ENCODE measurements at regions not wholly inside any gene's neighbourhood (a gene's known extent, or its start where the extent isn't known, plus 50 kb on each side); places are given as distances from the start of the nearest gene placed in this dataset.
"Not testable (repeated sequence)": the region's sequence is repeated elsewhere in the genome, so short reads cannot be mapped to it uniquely, and the experiment has no call there.

DNA sequence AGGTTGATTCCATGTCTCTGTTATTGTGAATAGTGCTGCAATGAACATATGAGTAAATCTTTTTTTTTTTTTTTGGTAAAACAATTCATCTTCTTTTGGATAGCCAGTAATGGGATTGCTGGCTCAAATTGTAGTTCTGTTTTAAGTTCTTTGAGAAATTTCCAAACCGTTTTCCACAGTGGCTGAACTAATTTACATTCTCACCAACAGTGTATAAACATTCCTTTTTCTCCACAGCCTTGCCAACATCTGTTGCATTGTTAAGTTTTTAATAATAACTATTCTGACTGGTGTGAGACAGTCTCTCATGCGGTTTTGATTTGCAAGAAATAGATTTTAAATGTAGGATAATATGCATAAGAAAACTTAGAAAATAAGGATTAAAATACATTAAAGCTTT, 279.0 kb upstream of the EPHA3 start:
- Histone ChIP-seq H3K4me3 (no peak overlapping the region), H3K9ac (ENCODE audit: low read depth in 2 of 2, low read length in 2 of 2) (no peak overlapping the region), H3K27me3 (no peaks in the 10 kb centered on the region), H3K36me3 (no peaks in the 10 kb centered on the region), H3K9me3 (no peaks in the 10 kb centered on the region), H3K27ac (no peak overlapping the region), H3K4me1 (no peaks in the 10 kb centered on the region)
- intact Hi-C loops (cut with DNase I), result no loop called here
- no peak for DNase-seq
- TF ChIP-seq, protein P1, sequence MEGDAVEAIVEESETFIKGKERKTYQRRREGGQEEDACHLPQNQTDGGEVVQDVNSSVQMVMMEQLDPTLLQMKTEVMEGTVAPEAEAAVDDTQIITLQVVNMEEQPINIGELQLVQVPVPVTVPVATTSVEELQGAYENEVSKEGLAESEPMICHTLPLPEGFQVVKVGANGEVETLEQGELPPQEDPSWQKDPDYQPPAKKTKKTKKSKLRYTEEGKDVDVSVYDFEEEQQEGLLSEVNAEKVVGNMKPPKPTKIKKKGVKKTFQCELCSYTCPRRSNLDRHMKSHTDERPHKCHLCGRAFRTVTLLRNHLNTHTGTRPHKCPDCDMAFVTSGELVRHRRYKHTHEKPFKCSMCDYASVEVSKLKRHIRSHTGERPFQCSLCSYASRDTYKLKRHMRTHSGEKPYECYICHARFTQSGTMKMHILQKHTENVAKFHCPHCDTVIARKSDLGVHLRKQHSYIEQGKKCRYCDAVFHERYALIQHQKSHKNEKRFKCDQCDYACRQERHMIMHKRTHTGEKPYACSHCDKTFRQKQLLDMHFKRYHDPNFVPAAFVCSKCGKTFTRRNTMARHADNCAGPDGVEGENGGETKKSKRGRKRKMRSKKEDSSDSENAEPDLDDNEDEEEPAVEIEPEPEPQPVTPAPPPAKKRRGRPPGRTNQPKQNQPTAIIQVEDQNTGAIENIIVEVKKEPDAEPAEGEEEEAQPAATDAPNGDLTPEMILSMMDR (IDR thresholded peaks at IDR 0.05), result no peak

DNA sequence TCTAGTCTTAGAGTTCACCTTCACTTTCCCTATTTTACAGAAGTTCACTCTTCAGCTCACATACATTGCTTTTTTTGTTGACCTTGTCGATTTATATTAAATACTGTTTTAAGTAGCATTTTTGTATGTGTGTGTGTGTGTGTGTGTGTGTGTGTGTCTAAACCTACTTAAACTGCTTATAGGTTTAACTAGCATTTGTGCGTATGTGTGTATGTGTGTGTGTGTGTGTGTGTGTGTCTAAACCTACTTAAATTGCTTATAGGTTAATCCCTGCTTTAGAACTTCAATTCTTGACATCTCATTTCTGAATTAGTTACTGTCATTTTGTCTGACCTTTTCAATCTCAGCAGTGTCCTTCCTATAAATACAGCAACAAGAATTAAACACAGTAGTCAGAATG, 254.8 kb upstream of the EPHA3 start:
- DNase-seq, result no peak
- Histone ChIP-seq H3K4me1 (no peaks in the 10 kb centered on the region), H3K9ac (ENCODE audit: low read depth in 2 of 2, low read length in 2 of 2) (no peak overlapping the region), H3K4me3 (no peak overlapping the region), H3K27me3 (no peaks in the 10 kb centered on the region), H3K9me3 (no peaks in the 10 kb centered on the region), H3K27ac (no peak overlapping the region), H3K36me3 (no peaks in the 10 kb centered on the region)
- intact Hi-C loops (cut with DNase I), result no loop called here
- TF ChIP-seq, protein P1 (IDR thresholded peaks at IDR 0.05), result no peak

DNA sequence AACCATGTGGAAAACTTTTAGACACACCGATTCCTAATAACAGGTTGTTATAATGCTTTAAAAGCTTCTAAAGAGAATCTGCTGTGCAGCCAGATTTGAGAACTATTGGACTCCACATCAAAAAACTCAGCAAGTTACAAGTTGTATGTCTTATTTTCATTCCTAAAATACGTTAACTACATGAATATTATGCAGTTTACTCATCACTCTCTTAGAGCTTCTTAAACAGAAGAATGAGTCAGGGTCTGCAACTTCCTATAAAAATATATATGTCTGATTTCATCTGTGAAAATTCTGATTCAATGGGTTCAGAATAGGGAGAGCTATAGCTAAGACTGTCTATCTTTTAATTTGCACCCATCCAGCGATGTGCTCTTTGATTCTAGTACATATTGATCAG, 244.2 kb upstream of the EPHA3 start:
- H3K4me3 ChIP-seq, result no peak overlapping the region
- TF ChIP-seq, protein P1 (IDR thresholded peaks at IDR 0.05), result no peak
- no peak for DNase-seq
- no peaks in the 10 kb centered on the region for H3K27me3 ChIP-seq
- no peak overlapping the region for H3K9ac ChIP-seq (ENCODE audit: low read depth in 2 of 2, low read length in 2 of 2)
- H3K27ac ChIP-seq, result no peak overlapping the region
- H3K9me3 ChIP-seq, result no peaks in the 10 kb centered on the region
- intact Hi-C loops (cut with DNase I), result no loop called here
- no peaks in the 10 kb centered on the region for H3K36me3 ChIP-seq
- H3K4me1 ChIP-seq, result no peaks in the 10 kb centered on the region

DNA sequence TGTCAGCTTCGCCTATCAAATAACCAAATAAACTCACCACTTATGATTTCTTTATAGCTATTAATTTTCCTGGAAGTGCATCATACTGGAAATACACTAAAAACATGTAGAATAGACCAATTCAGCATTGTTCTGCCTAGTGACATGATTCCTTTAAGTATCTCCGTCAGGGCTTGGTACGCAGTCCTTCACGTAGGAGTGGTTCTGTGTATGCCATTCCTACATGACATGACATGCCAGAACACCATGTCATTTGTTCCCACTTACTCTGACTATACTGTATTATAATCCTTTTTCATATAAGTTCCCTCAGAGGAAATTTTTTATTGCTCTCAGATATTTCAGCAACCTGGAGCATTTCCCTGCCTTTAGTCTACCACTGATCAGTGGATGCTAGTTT, 230.7 kb upstream of the EPHA3 start:
- intact Hi-C loops (cut with DNase I), result no loop called here
- Histone ChIP-seq H3K9me3 (no peaks in the 10 kb centered on the region), H3K27ac (no peak overlapping the region), H3K9ac (ENCODE audit: low read depth in 2 of 2, low read length in 2 of 2) (no peak overlapping the region), H3K4me1 (no peaks in the 10 kb centered on the region), H3K4me3 (no peak overlapping the region), H3K36me3 (no peaks in the 10 kb centered on the region), H3K27me3 (no peaks in the 10 kb centered on the region)
- no peak for DNase-seq
- TF ChIP-seq, protein P1 (IDR thresholded peaks at IDR 0.05), result no peak

DNA sequence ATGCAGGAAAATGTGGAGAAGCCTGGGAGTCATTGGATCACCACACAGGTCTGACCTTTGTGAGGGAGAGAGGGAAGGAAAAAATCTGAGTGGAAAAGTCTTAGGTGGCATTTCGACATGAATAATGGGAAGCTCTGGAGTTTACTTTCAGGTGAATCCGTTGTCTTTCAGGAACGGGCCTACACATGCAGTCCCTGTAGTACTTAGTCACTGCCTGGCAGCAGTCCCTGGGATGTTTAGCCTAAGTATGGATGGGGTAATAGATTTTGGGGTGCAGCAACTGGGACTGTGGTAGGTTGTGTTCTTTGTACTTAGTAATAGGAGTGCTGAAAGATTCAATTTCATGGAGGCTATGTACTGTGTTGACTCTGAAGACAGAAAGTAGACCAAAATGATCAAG, 227.5 kb upstream of the EPHA3 start:
- Histone ChIP-seq H3K27me3 (no peaks in the 10 kb centered on the region), H3K4me1 (no peaks in the 10 kb centered on the region), H3K9ac (ENCODE audit: low read depth in 2 of 2, low read length in 2 of 2) (no peak overlapping the region), H3K27ac (no peak overlapping the region), H3K36me3 (no peaks in the 10 kb centered on the region), H3K9me3 (no peaks in the 10 kb centered on the region), H3K4me3 (no peak overlapping the region)
- TF ChIP-seq, protein P1 (IDR thresholded peaks at IDR 0.05), result no peak
- intact Hi-C loops (cut with DNase I), result no loop called here
- DNase-seq, result no peak

DNA sequence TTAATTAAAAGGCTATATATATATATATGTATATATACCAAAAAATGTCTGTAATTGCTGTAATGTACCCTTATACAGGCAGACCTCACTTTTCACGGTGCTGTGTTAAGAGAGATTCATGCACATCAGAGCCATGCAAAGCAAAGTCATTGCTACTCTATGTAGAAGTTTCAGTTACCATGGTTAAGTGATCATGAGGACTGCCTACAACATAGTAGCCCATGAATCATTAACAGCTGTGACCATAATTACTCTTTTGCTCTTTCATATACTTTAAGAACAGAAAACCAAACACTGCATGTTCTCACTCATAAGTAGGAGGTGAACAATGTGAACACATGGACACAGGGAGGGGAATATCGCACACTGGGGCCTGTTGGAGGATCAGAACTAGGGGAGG, 225.3 kb upstream of the EPHA3 start:
- Histone ChIP-seq H3K27me3 (no peaks in the 10 kb centered on the region), H3K9me3 (no peaks in the 10 kb centered on the region), H3K27ac (no peak overlapping the region), H3K36me3 (no peaks in the 10 kb centered on the region), H3K9ac (ENCODE audit: low read depth in 2 of 2, low read length in 2 of 2) (no peak overlapping the region), H3K4me1 (no peaks in the 10 kb centered on the region), H3K4me3 (no peak overlapping the region)
- intact Hi-C loops (cut with DNase I), result no loop called here
- no peak for DNase-seq
- TF ChIP-seq, protein P1 (IDR thresholded peaks at IDR 0.05), result no peak

DNA sequence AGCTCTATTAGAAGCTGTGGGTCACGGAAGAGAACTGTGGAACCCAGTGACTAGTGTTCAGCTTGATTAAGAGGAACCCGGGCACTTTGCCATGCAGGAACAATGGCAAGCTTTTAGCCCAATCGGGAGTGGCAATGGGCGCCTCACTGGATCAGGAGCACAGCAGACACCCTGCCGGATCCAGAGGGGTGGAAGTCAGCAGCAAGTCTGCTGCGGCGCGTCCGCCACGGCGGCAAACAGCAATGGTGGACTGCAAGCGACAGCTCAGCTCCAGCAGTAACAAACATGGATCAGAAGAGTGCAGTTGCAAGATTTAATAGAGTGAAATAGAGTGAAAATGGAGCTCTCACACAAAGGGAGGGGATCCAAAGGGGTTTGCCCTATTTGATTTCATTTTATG, 220.8 kb upstream of the EPHA3 start:
- H3K9me3 ChIP-seq; H3K36me3 ChIP-seq; intact Hi-C loops (cut with DNase I); H3K27me3 ChIP-seq; H3K4me1 ChIP-seq; H3K9ac ChIP-seq (ENCODE audit: low read depth in 2 of 2, low read length in 2 of 2); DNase-seq; H3K27ac ChIP-seq; H3K4me3 ChIP-seq: not testable (repeated sequence)
